ENCODE measurements at regions not wholly inside any gene's neighbourhood (a gene's known extent, or its start where the extent isn't known, plus 50 kb on each side); places are given as distances from the start of the nearest gene placed in this dataset.

GRCh38 chr6:153476243-153476642 is 345.2 kb upstream of the RGS17 start:
- TF ChIP-seq EP300 (conservative IDR thresholded peaks at IDR 0.05; ENCODE audit: poor library complexity, severe bottlenecking) (no peak), POLR2AphosphoS5 (IDR thresholded peaks at IDR 0.05) (no peak), RAD21 (conservative IDR thresholded peaks at IDR 0.05) (no peak), EZH2 (IDR thresholded peaks at IDR 0.05; ENCODE audit: borderline replicate concordance, insufficient read depth, low read length, poor library complexity, severe bottlenecking) (no peak), MXI1 (conservative IDR thresholded peaks at IDR 0.05; ENCODE audit: poor library complexity, severe bottlenecking) (no peak), TAF1 (IDR thresholded peaks at IDR 0.05; ENCODE audit: low read depth) (no peak), SMC3 (conservative IDR thresholded peaks at IDR 0.05; ENCODE audit: poor library complexity) (no peak)
- TF ChIP-seq, protein P1, sequence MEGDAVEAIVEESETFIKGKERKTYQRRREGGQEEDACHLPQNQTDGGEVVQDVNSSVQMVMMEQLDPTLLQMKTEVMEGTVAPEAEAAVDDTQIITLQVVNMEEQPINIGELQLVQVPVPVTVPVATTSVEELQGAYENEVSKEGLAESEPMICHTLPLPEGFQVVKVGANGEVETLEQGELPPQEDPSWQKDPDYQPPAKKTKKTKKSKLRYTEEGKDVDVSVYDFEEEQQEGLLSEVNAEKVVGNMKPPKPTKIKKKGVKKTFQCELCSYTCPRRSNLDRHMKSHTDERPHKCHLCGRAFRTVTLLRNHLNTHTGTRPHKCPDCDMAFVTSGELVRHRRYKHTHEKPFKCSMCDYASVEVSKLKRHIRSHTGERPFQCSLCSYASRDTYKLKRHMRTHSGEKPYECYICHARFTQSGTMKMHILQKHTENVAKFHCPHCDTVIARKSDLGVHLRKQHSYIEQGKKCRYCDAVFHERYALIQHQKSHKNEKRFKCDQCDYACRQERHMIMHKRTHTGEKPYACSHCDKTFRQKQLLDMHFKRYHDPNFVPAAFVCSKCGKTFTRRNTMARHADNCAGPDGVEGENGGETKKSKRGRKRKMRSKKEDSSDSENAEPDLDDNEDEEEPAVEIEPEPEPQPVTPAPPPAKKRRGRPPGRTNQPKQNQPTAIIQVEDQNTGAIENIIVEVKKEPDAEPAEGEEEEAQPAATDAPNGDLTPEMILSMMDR (IDR thresholded peaks at IDR 0.05; ENCODE audit: poor library complexity, severe bottlenecking) = no peak
- TF ChIP-seq, protein P2, sequence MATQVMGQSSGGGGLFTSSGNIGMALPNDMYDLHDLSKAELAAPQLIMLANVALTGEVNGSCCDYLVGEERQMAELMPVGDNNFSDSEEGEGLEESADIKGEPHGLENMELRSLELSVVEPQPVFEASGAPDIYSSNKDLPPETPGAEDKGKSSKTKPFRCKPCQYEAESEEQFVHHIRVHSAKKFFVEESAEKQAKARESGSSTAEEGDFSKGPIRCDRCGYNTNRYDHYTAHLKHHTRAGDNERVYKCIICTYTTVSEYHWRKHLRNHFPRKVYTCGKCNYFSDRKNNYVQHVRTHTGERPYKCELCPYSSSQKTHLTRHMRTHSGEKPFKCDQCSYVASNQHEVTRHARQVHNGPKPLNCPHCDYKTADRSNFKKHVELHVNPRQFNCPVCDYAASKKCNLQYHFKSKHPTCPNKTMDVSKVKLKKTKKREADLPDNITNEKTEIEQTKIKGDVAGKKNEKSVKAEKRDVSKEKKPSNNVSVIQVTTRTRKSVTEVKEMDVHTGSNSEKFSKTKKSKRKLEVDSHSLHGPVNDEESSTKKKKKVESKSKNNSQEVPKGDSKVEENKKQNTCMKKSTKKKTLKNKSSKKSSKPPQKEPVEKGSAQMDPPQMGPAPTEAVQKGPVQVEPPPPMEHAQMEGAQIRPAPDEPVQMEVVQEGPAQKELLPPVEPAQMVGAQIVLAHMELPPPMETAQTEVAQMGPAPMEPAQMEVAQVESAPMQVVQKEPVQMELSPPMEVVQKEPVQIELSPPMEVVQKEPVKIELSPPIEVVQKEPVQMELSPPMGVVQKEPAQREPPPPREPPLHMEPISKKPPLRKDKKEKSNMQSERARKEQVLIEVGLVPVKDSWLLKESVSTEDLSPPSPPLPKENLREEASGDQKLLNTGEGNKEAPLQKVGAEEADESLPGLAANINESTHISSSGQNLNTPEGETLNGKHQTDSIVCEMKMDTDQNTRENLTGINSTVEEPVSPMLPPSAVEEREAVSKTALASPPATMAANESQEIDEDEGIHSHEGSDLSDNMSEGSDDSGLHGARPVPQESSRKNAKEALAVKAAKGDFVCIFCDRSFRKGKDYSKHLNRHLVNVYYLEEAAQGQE (IDR thresholded peaks at IDR 0.05; ENCODE audit: borderline replicate concordance) = no peak

All from neural cell (in vitro differentiated cells).